ENCODE measurements at regions not wholly inside any gene's neighbourhood (a gene's known extent, or its start where the extent isn't known, plus 50 kb on each side); places are given as distances from the start of the nearest gene placed in this dataset.

DNA sequence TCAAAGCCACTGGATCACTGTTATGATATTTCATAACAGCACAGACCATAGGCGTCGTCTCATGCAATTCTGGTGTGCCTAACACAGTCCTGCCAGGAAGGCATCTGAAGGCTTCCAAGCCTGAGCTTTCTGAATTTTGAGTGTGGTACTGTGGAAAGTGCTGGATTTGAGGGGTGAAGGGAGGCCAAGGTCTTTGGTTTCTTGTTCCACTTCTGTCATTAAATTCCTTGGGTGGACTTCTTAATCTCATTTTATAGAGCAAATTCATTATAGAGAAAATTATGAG, 441.3 kb upstream of the PIK3R1 start:
- no peak for TF ChIP-seq POLR2A (IDR thresholded peaks at IDR 0.05)
- TF ChIP-seq, protein P1, sequence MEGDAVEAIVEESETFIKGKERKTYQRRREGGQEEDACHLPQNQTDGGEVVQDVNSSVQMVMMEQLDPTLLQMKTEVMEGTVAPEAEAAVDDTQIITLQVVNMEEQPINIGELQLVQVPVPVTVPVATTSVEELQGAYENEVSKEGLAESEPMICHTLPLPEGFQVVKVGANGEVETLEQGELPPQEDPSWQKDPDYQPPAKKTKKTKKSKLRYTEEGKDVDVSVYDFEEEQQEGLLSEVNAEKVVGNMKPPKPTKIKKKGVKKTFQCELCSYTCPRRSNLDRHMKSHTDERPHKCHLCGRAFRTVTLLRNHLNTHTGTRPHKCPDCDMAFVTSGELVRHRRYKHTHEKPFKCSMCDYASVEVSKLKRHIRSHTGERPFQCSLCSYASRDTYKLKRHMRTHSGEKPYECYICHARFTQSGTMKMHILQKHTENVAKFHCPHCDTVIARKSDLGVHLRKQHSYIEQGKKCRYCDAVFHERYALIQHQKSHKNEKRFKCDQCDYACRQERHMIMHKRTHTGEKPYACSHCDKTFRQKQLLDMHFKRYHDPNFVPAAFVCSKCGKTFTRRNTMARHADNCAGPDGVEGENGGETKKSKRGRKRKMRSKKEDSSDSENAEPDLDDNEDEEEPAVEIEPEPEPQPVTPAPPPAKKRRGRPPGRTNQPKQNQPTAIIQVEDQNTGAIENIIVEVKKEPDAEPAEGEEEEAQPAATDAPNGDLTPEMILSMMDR (IDR thresholded peaks at IDR 0.05) = no peak
- TF ChIP-seq POLR2AphosphoS5 (IDR thresholded peaks at IDR 0.05; ENCODE audit: insufficient read depth in 1 of 2, low read depth in 1 of 2) = no peak

All from vagina (tissue), 2 donors.